Astrocyte (in vitro differentiated cells and primary cell): ENCODE measurements at regions not wholly inside any gene's neighbourhood (a gene's known extent, or its start where the extent isn't known, plus 50 kb on each side); places are given as distances from the start of the nearest gene placed in this dataset.

Source experiments
- CTCF ChIP-seq: IDR thresholded peaks from 2 replicates; pipeline ENCODE4 v1.5.1; 2011; ENCODE audit warnings: low read depth, mild to moderate bottlenecking, inconsistent platforms, low read length, moderate library complexity; ENCODE audit not compliant: insufficient read depth
- EZH2 ChIP-seq: IDR thresholded peaks from 2 replicates; pipeline ENCODE4 v1.6.1; 2012; ENCODE audit warnings: mild to moderate bottlenecking, low read length, inconsistent platforms; ENCODE audit not compliant: insufficient read depth

- TF ChIP-seq CTCF (no peak), EZH2 (no peak)
These were observed 150.6 kb upstream of the SPACA1 start for GRCh38 chr6:87897013-87897412.
